Vagina (tissue), 2 donors: ENCODE measurements at regions not wholly inside any gene's neighbourhood (a gene's known extent, or its start where the extent isn't known, plus 50 kb on each side); places are given as distances from the start of the nearest gene placed in this dataset.
A peak's percentile ranks its signal among the peaks of the same experiment; 100 is the strongest.

ENCODE experiments used
- DNase-seq, 2 donors: peaks; one replicate each; pipeline ENCODE4 v3.0.0-alpha.2; 2017; ENCODE audit errors: extremely low spot score in 2 of 2
- H3K27ac ChIP-seq: fragments of 200-600 bp; sonication (generic); one replicate; pipeline ENCODE4 v1.5.1; 2019
- H3K27me3 ChIP-seq: fragments of 200-600 bp; sonication (generic); one replicate; pipeline ENCODE4 v1.5.1; 2019
- H3K36me3 ChIP-seq, 2 donors: fragments of 200-600 bp; sonication (generic); one replicate each; pipeline ENCODE4 v1.5.1; 2017 to 2019
- H3K4me1 ChIP-seq: fragments of 200-600 bp; sonication (generic); one replicate; pipeline ENCODE4 v1.5.1; 2019
- H3K4me3 ChIP-seq, 2 donors: fragments of 200-600 bp; sonication (generic); 1 replicate in 1 of 2; 2 replicates in 1 of 2; pipeline ENCODE4 v1.5.1; 2016 to 2019
- H3K9me3 ChIP-seq: fragments of 200-600 bp; sonication (generic); one replicate; pipeline ENCODE4 v1.5.1; 2019
- POLR2A ChIP-seq, 2 donors: fragments of 450-650 bp; IDR thresholded peaks; one replicate each; pipeline ENCODE4 v1.6.1; 2017; ENCODE audit warnings: antibody characterized with exemption in 2 of 2, mild to moderate bottlenecking in 2 of 2, moderate library complexity in 2 of 2
- POLR2AphosphoS5 ChIP-seq, 2 donors: sonication (generic); formaldehyde crosslinking; IDR thresholded peaks; one replicate each; pipeline ENCODE4 v1.9.0; 2017; ENCODE audit warnings: antibody characterized with exemption in 2 of 2, mild to moderate bottlenecking in 2 of 2, low read depth in 1 of 2; ENCODE audit not compliant: insufficient read depth in 1 of 2
- intact Hi-C: fragments of 100-400 bp; cut with DNase I; formaldehyde crosslinking; loops from one replicate; pipeline ENCODE4 v1.15.1; 2023
- TF ChIP-seq, protein P1 (sequence below), 3 experiments: fragments of 450-650 bp in 2 of 3; fragments of 200-600 bp in 1 of 3; sonication (generic) in 1 of 3; IDR thresholded peaks; one replicate each; pipeline ENCODE4 v1.5.1; 2017 to 2019; ENCODE audit warnings: antibody characterized with exemption in 3 of 3, mild to moderate bottlenecking in 2 of 3, moderate library complexity in 2 of 3

DNA sequence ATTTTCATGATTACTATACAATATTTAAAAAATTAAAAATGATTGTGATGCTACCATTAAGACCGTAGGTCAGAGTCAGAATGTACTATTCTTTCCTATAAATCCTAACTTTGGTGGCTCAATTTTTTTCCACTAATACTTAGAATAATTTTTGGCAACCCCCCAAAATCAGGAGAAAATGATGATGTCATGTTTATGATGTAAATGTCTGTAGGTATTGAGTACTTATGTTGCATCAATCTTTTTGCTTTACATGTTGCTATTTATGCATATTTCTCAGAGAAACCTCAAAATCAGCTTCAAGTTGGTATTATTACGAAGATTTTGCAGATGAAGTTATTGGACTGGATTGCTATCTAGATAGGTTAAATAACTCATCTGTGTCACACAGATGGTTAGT is 371.2 kb downstream of the ADGRL2 start:
- H3K9me3 ChIP-seq: no peaks in the 10 kb centered on the region
- no peak for DNase-seq
- no peak overlapping the region for H3K4me3 ChIP-seq
- H3K4me1 ChIP-seq: no peaks in the 10 kb centered on the region
- TF ChIP-seq POLR2A (IDR thresholded peaks at IDR 0.05) (no peak), POLR2AphosphoS5 (IDR thresholded peaks at IDR 0.05; ENCODE audit: insufficient read depth in 1 of 2, low read depth in 1 of 2) (no peak)
- TF ChIP-seq, protein P1, sequence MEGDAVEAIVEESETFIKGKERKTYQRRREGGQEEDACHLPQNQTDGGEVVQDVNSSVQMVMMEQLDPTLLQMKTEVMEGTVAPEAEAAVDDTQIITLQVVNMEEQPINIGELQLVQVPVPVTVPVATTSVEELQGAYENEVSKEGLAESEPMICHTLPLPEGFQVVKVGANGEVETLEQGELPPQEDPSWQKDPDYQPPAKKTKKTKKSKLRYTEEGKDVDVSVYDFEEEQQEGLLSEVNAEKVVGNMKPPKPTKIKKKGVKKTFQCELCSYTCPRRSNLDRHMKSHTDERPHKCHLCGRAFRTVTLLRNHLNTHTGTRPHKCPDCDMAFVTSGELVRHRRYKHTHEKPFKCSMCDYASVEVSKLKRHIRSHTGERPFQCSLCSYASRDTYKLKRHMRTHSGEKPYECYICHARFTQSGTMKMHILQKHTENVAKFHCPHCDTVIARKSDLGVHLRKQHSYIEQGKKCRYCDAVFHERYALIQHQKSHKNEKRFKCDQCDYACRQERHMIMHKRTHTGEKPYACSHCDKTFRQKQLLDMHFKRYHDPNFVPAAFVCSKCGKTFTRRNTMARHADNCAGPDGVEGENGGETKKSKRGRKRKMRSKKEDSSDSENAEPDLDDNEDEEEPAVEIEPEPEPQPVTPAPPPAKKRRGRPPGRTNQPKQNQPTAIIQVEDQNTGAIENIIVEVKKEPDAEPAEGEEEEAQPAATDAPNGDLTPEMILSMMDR (IDR thresholded peaks at IDR 0.05): no peak
- no peaks in the 10 kb centered on the region for H3K27me3 ChIP-seq
- H3K27ac ChIP-seq: no peak overlapping the region
- intact Hi-C loops: no loop called here
- no peaks in the 10 kb centered on the region for H3K36me3 ChIP-seq

DNA sequence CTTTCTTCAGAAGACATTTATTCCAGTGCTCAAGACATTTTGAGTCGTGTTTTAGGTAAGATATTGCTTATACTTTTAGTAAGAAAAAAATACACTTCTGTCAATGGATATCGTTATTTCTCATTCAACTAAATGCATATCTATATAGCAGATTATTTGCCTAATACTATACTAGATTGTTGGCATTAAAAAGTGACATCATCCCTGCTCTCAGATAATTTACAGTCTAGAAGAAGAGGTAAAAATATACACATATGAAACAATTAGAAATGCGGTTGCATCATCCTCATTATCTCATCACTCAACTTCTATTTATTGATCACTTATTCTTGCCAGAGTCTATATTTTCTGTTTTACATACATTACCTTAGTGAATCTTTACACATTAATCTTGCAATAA is 367.7 kb downstream of the ADGRL2 start:
- H3K9me3 ChIP-seq: no peaks in the 10 kb centered on the region
- TF ChIP-seq POLR2AphosphoS5 (IDR thresholded peaks at IDR 0.05; ENCODE audit: insufficient read depth in 1 of 2, low read depth in 1 of 2): no peak
- TF ChIP-seq POLR2A (IDR thresholded peaks at IDR 0.05): no peak
- no peak overlapping the region for H3K4me3 ChIP-seq
- no peak overlapping the region for H3K27ac ChIP-seq
- no peak for DNase-seq
- H3K4me1 ChIP-seq: no peaks in the 10 kb centered on the region
- no peaks in the 10 kb centered on the region for H3K36me3 ChIP-seq
- H3K27me3 ChIP-seq: no peaks in the 10 kb centered on the region
- intact Hi-C loops: no loop called here

DNA sequence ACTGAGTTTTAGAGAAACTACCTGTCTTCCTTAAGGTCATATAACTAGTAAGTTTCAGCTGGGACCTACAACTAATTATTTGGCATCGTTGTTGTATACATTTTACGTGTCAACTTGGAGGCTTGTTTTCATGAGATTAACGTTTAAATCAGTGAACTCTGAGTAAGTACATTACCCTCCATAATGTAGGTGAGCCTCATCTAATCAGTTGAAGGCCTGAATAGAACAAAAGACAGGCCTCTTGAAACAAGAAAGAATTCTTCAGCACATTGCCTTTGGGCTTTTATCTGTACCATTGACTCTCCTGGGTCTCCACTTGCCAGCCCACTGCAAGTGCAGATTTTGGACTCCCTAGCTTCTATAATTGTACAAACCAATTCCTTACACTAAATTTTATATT is 364.6 kb downstream of the ADGRL2 start:
- Histone ChIP-seq H3K27me3 (no peaks in the 10 kb centered on the region), H3K9me3 (no peaks in the 10 kb centered on the region), H3K36me3 (no peaks in the 10 kb centered on the region), H3K4me3 (no peak overlapping the region), H3K4me1 (peaks cover 16% of the 10 kb centered on the region), H3K27ac (no peak overlapping the region)
- TF ChIP-seq POLR2AphosphoS5 (IDR thresholded peaks at IDR 0.05; ENCODE audit: insufficient read depth in 1 of 2, low read depth in 1 of 2) (no peak), POLR2A (IDR thresholded peaks at IDR 0.05) (no peak)
- TF ChIP-seq, protein P1 (IDR thresholded peaks at IDR 0.05): no peak
- intact Hi-C loops: no loop called here
- DNase-seq: no peak

DNA sequence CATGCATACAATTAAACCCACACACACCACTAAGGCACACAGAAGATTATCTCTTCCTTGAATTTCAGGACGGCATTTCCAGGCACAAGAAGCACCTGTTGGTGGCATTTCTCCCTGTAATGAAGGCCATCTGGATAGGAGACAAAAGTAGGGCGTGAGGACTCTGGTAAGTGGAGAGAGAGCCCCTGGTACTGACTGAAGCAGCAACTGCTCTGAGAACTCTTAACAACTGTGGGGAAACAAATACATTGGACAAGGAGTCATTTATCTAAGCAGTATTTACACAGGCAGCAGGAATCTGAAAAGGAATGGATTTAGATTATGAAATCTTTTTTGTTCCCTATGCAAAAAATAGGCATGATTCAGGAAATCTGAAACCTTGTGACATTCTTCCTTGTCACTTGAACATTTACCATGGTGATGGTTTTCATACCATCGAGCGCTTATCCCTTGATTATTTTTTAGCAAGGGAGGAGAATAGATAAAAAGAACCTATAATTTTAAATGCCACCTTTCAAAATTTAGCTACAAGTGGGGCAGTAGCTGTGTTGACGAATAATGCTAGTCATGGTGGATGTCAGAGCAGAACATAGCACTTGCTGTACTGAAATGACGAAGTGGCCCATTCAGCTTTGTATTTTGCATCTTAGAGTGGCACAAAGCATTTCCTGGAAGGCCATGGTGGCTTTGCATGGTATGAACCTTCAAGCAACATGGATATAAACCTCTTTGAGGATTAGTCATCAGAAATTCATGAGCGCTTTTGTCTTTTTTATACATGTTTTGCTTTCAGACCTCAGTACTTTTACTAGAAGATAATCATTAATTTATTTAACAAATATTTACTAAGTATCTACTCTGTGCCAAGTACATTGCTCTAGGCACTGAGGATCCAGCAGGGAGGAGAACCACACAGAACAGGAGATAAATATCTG is 362.0 kb downstream of the ADGRL2 start:
- H3K4me3 ChIP-seq: no peak overlapping the region
- no peak for TF ChIP-seq POLR2A (IDR thresholded peaks at IDR 0.05)
- no peak for TF ChIP-seq POLR2AphosphoS5 (IDR thresholded peaks at IDR 0.05; ENCODE audit: insufficient read depth in 1 of 2, low read depth in 1 of 2)
- TF ChIP-seq, protein P1 (IDR thresholded peaks at IDR 0.05): no peak
- intact Hi-C loops: no loop called here
- no peaks in the 10 kb centered on the region for H3K36me3 ChIP-seq
- no peak overlapping the region for H3K27ac ChIP-seq
- no peak for DNase-seq
- H3K4me1 ChIP-seq: peaks cover 16% of the 10 kb centered on the region
- no peaks in the 10 kb centered on the region for H3K9me3 ChIP-seq
- no peaks in the 10 kb centered on the region for H3K27me3 ChIP-seq

DNA sequence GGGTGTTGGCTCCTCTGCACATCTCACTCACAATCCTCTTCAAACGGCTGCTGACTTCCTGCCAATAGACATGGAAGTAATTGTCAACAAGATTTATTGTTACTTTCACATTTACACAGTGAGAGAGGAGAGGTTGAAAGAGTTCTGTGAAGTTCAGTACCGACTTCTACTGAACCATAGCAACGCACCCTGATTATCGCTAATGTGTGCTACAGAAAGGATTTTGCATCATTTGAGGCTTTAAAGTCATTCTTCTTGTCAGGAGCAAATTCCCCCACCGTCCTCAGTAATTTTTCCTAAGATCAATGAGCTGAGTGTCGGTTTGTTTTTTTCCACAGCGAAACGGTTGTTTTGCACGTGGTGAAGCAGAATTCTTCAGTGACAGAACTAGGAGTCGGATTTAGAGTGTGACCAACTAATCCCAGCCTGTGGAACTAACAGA is 361.0 kb downstream of the ADGRL2 start:
- intact Hi-C loops: no loop called here
- Histone ChIP-seq H3K27me3 (no peaks in the 10 kb centered on the region), H3K4me3 (peak overlapping the region; percentile 31 to 36), H3K9me3 (no peaks in the 10 kb centered on the region), H3K27ac (no peak overlapping the region), H3K36me3 (no peaks in the 10 kb centered on the region), H3K4me1 (peaks cover 16% of the 10 kb centered on the region)
- no peak for DNase-seq
- no peak for TF ChIP-seq POLR2A (IDR thresholded peaks at IDR 0.05)
- no peak for TF ChIP-seq POLR2AphosphoS5 (IDR thresholded peaks at IDR 0.05; ENCODE audit: insufficient read depth in 1 of 2, low read depth in 1 of 2)
- TF ChIP-seq, protein P1 (IDR thresholded peaks at IDR 0.05): no peak
